SK-N-MC (cell line): ENCODE measurements at regions not wholly inside any gene's neighbourhood (a gene's known extent, or its start where the extent isn't known, plus 50 kb on each side); places are given as distances from the start of the nearest gene placed in this dataset.

Experiments used
- EZH2 ChIP-seq: fragments of 200-600 bp; sonication (generic); IDR thresholded peaks from one replicate; pipeline ENCODE4 v1.6.1; 2017; ENCODE audit warnings: antibody characterized with exemption
- FOXP2 ChIP-seq: optimal IDR thresholded peaks from 2 replicates; pipeline ENCODE3; 2011; ENCODE audit warnings: mild to moderate bottlenecking, moderate library complexity; ENCODE audit not compliant: insufficient read depth; ENCODE audit errors: extremely low read length, control extremely low read depth
- POLR2AphosphoS5 ChIP-seq: IDR thresholded peaks from 2 replicates; pipeline ENCODE4 v1.6.1; 2012; ENCODE audit warnings: mild to moderate bottlenecking, low read depth, low read length, borderline replicate concordance

- TF ChIP-seq POLR2AphosphoS5 (no peak), EZH2 (no peak), FOXP2 (no peak)
Observed at GRCh38 chr11:104361975-104362374, 198.0 kb upstream of the PDGFD start.
